ENCODE measurements at regions not wholly inside any gene's neighbourhood (a gene's known extent, or its start where the extent isn't known, plus 50 kb on each side); places are given as distances from the start of the nearest gene placed in this dataset.
A peak's percentile ranks its signal among the peaks of the same experiment; 100 is the strongest.

DNA sequence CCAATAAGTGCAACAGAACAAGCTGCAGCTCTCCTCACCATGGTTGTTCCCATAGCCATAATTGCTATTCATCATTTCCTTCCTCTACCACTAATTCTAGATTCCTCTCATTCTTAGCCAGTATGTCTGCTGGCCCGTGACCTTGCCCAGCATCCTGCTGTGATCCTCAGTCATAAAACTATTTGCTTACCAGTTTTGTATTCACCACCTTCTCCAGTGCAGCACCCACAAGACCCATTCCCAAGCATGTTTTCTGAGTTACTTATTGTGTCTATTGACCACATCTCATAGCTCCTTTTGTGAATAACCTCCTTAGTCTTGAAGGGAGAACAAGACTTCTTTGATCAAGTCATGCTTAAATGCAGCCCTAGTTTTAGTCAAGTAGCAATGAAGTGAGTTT, 488.0 kb upstream of the CTNND2 start:
- no peaks in the 10 kb centered on the region for H3K27me3 Mint-ChIP-seq
- ATAC-seq (replicated peaks) (no peak), DNase-seq (no peak)
- H3K9me3 Mint-ChIP-seq = peaks cover under 1 to 4% of the 10 kb centered on the region in 2 donors
- H3K27ac Mint-ChIP-seq = no peak overlapping the region
- no peak overlapping the region for H3K4me3 Mint-ChIP-seq
- H3K36me3 Mint-ChIP-seq (ENCODE audit: insufficient read depth) = no peaks in the 10 kb centered on the region
- no peaks in the 10 kb centered on the region for H3K4me1 Mint-ChIP-seq (ENCODE audit: low read depth in 2 of 2)

DNA sequence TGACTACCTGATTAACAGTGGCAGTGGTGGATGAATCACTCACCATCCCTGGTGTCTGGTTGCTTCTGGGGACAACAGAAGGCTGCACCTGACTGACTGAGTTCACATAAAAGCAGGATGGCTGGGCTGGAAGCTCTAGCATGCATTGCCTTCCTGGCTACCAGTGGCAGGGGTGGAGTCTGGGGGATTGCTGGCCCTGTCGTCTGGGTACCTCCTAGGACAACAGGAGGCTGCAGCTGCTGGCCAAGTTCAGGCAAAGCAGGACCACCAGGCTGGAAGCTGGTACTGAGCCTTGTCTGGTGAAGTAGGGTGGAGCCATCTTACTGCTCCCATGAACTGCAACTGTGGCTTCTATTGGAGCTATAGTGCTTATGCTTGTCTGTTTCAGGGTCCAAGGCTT, 480.8 kb upstream of the CTNND2 start:
- H3K4me1 Mint-ChIP-seq (ENCODE audit: low read depth in 2 of 2) = peaks cover 0 to 2% of the 10 kb centered on the region in 2 donors
- H3K36me3 Mint-ChIP-seq (ENCODE audit: insufficient read depth) = no peaks in the 10 kb centered on the region
- H3K27me3 Mint-ChIP-seq = no peaks in the 10 kb centered on the region
- DNase-seq = no peak
- ATAC-seq (replicated peaks) = no peak
- H3K27ac Mint-ChIP-seq = no peak overlapping the region
- no peak overlapping the region for H3K4me3 Mint-ChIP-seq
- peaks cover 7 to 41% of the 10 kb centered on the region in 2 donors for H3K9me3 Mint-ChIP-seq

DNA sequence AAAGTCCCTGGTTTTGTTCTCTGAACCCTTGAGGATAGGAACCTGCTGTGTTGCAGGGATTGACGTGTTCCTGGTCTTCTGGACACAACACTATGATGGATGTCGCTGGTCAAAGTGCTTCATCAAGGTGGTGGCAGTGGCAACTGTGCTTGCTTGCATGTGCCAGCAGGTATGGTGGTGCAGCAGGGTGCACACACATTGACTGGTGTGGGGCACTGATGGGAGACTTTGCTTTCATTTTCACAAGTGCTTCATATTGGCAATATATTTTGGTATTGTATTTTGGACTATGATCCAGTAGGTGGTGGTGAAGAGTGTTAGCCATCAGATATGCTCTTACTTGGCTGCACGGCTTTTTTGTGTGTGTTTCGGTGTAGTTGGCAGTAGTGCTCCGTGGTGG, 479.8 kb upstream of the CTNND2 start:
- H3K27ac Mint-ChIP-seq = no peak overlapping the region
- no peaks in the 10 kb centered on the region for H3K36me3 Mint-ChIP-seq (ENCODE audit: insufficient read depth)
- ATAC-seq (replicated peaks) (no peak), DNase-seq (no peak)
- H3K27me3 Mint-ChIP-seq = no peaks in the 10 kb centered on the region
- H3K9me3 Mint-ChIP-seq = peaks cover 7 to 41% of the 10 kb centered on the region in 2 donors
- peaks cover 0 to 2% of the 10 kb centered on the region in 2 donors for H3K4me1 Mint-ChIP-seq (ENCODE audit: low read depth in 2 of 2)
- no peak overlapping the region for H3K4me3 Mint-ChIP-seq

DNA sequence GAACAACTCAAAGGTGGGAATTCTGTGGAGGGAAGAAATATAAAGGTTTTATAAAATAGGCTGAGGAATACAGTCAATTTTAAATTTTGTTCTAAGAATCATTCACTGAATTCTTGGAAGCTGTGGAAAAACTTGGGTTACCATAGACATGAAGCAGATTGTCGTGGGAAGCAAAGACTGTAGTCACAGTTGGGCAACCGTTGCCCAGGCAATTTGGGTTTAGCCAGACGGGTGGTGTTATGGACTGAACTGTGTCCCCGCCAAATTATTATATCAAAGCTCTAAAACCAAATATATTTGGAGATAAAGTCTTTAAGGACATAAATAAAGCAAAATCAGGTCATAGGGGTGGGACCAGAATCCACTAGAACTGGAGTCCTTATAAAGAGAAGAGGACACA, 463.7 kb upstream of the CTNND2 start:
- no peak overlapping the region for H3K4me3 Mint-ChIP-seq
- H3K27me3 Mint-ChIP-seq = no peaks in the 10 kb centered on the region
- no peaks in the 10 kb centered on the region for H3K36me3 Mint-ChIP-seq (ENCODE audit: insufficient read depth)
- H3K9me3 Mint-ChIP-seq = peaks cover 0 to 5% of the 10 kb centered on the region in 2 donors
- no peaks in the 10 kb centered on the region for H3K4me1 Mint-ChIP-seq (ENCODE audit: low read depth in 2 of 2)
- DNase-seq = no peak
- no peak overlapping the region for H3K27ac Mint-ChIP-seq
- ATAC-seq (replicated peaks) = no peak

GRCh38 chr5:12360218-12360617, 456.0 kb upstream of the CTNND2 start:
- no peaks in the 10 kb centered on the region for H3K4me1 Mint-ChIP-seq (ENCODE audit: low read depth in 2 of 2)
- H3K9me3 Mint-ChIP-seq = peaks cover 3 to 16% of the 10 kb centered on the region in 2 donors
- ATAC-seq (replicated peaks) (no peak), DNase-seq (no peak)
- H3K4me3 Mint-ChIP-seq = no peak overlapping the region
- H3K27ac Mint-ChIP-seq = no peak overlapping the region
- H3K36me3 Mint-ChIP-seq (ENCODE audit: insufficient read depth) = no peaks in the 10 kb centered on the region
- H3K27me3 Mint-ChIP-seq = no peaks in the 10 kb centered on the region

DNA sequence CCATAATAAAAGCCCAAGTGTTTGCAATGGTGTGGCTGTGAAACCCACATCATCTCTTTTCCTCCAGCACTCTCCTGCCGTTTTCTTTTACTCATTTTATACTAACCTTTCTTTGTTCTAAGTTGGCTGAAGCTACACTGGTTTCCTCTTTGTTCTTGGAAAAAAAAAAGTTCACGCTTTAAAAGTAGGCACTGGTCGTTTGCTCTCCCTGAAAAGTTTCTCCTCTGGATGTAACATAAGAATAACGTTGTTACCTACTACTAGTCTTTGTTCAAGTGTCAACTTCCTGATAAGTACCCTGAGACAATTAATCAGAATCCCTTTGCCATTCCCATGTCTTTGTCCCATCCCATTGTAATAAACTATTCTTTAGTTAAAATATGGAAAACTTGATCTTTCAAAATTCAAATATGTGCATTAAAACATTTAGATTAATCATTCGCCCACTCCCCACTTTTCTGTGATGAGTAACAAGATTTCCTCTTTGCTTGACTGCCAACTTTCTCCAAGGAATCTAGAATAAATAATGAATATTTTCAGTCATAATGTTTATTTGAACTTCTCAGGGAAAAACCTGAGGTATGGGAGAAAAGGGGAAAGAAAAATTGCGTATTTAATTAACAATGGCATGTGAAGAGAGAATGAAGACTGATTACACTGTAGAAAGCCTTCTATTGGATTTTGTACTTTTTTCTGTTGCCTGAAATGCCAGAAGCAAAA, 454.3 kb upstream of the CTNND2 start:
- H3K4me3 Mint-ChIP-seq = no peak overlapping the region
- H3K27ac Mint-ChIP-seq = no peak overlapping the region
- no peaks in the 10 kb centered on the region for H3K4me1 Mint-ChIP-seq (ENCODE audit: low read depth in 2 of 2)
- H3K36me3 Mint-ChIP-seq (ENCODE audit: insufficient read depth) = no peaks in the 10 kb centered on the region
- DNase-seq (no peak), ATAC-seq (replicated peaks) (no peak)
- H3K27me3 Mint-ChIP-seq = no peaks in the 10 kb centered on the region
- H3K9me3 Mint-ChIP-seq = peaks cover 6 to 24% of the 10 kb centered on the region in 2 donors

DNA sequence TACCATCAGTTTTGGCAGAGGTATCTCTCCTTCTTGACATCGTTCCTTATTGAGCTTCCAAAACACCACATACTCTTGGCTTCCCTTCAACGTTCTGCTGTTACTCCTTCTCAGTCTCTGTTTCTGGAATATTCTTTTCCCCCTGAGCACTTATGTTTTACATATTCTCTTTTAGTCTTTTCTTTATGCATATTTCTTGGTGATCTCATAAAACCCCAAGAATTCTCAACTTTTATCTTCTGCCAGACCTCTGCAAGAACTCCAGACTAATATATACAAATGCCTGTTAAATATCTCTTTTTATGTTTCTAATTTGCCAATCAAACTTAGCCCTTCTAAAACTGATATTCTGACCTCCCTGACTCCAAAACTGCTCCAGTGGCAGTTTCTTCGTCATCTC, 453.4 kb upstream of the CTNND2 start:
- H3K9me3 Mint-ChIP-seq = peaks cover 6 to 24% of the 10 kb centered on the region in 2 donors
- no peak for DNase-seq
- no peaks in the 10 kb centered on the region for H3K4me1 Mint-ChIP-seq (ENCODE audit: low read depth in 2 of 2)
- no peaks in the 10 kb centered on the region for H3K36me3 Mint-ChIP-seq (ENCODE audit: insufficient read depth)
- H3K27me3 Mint-ChIP-seq = no peaks in the 10 kb centered on the region
- no peak overlapping the region for H3K27ac Mint-ChIP-seq
- no peak overlapping the region for H3K4me3 Mint-ChIP-seq
- ATAC-seq (replicated peaks) = no peak

GRCh38 chr5:12354686-12355085, 450.4 kb upstream of the CTNND2 start:
- H3K27ac Mint-ChIP-seq = no peak overlapping the region
- ATAC-seq (replicated peaks) (no peak), DNase-seq (no peak)
- H3K4me1 Mint-ChIP-seq (ENCODE audit: low read depth in 2 of 2) = no peaks in the 10 kb centered on the region
- H3K36me3 Mint-ChIP-seq (ENCODE audit: insufficient read depth) = no peaks in the 10 kb centered on the region
- no peak overlapping the region for H3K4me3 Mint-ChIP-seq
- H3K27me3 Mint-ChIP-seq = no peaks in the 10 kb centered on the region
- H3K9me3 Mint-ChIP-seq = peaks cover 8 to 24% of the 10 kb centered on the region in 2 donors

GRCh38 chr5:12343558-12343957, 439.3 kb upstream of the CTNND2 start:
- no peaks in the 10 kb centered on the region for H3K4me1 Mint-ChIP-seq (ENCODE audit: low read depth in 2 of 2)
- ATAC-seq (replicated peaks) (no peak), DNase-seq (no peak)
- H3K27me3 Mint-ChIP-seq = no peaks in the 10 kb centered on the region
- peaks cover 0 to 5% of the 10 kb centered on the region in 2 donors for H3K9me3 Mint-ChIP-seq
- no peak overlapping the region for H3K4me3 Mint-ChIP-seq
- H3K27ac Mint-ChIP-seq = no peak overlapping the region
- H3K36me3 Mint-ChIP-seq (ENCODE audit: insufficient read depth) = no peaks in the 10 kb centered on the region

- Mint-ChIP-seq H3K9me3 (peaks cover 0 to 5% of the 10 kb centered on the region in 2 donors), H3K36me3 (ENCODE audit: insufficient read depth) (no peaks in the 10 kb centered on the region), H3K27ac (no peak overlapping the region), H3K4me3 (no peak overlapping the region), H3K4me1 (ENCODE audit: low read depth in 2 of 2) (no peaks in the 10 kb centered on the region), H3K27me3 (no peaks in the 10 kb centered on the region)
- ATAC-seq (replicated peaks) (no peak), DNase-seq (no peak)
Measured at GRCh38 chr5:12335938-12336337, 431.7 kb upstream of the CTNND2 start.

GRCh38 chr5:12332480-12332879, 428.2 kb upstream of the CTNND2 start:
- no peak for ATAC-seq (replicated peaks)
- H3K27ac Mint-ChIP-seq = peak overlapping the region in 1 of 2 donors; percentile 16

GRCh38 chr5:12330993-12331588, 426.8 kb upstream of the CTNND2 start:
- Mint-ChIP-seq H3K27ac (no peak overlapping the region), H3K9me3 (peaks cover 8 to 10% of the 10 kb centered on the region in 2 donors), H3K27me3 (no peaks in the 10 kb centered on the region), H3K4me3 (no peak overlapping the region), H3K4me1 (ENCODE audit: low read depth in 2 of 2) (no peaks in the 10 kb centered on the region), H3K36me3 (ENCODE audit: insufficient read depth) (no peaks in the 10 kb centered on the region)
- no peak for DNase-seq
- no peak for ATAC-seq (replicated peaks)

More at GRCh38 chr5:12332480-12332879, 428.2 kb upstream of the CTNND2 start:
- Mint-ChIP-seq H3K36me3 (ENCODE audit: insufficient read depth) (no peaks in the 10 kb centered on the region), H3K4me3 (no peak overlapping the region), H3K4me1 (ENCODE audit: low read depth in 2 of 2) (no peaks in the 10 kb centered on the region), H3K27me3 (no peaks in the 10 kb centered on the region), H3K9me3 (peaks cover 0 to 5% of the 10 kb centered on the region in 2 donors)
- DNase-seq = no peak

- Mint-ChIP-seq H3K4me1 (ENCODE audit: low read depth in 2 of 2) (no peaks in the 10 kb centered on the region), H3K36me3 (ENCODE audit: insufficient read depth) (no peaks in the 10 kb centered on the region), H3K27me3 (no peaks in the 10 kb centered on the region), H3K4me3 (no peak overlapping the region), H3K9me3 (peaks cover 8 to 10% of the 10 kb centered on the region in 2 donors), H3K27ac (no peak overlapping the region)
- DNase-seq (no peak), ATAC-seq (replicated peaks) (no peak)
Measured at GRCh38 chr5:12330381-12330780, 426.1 kb upstream of the CTNND2 start.

DNA sequence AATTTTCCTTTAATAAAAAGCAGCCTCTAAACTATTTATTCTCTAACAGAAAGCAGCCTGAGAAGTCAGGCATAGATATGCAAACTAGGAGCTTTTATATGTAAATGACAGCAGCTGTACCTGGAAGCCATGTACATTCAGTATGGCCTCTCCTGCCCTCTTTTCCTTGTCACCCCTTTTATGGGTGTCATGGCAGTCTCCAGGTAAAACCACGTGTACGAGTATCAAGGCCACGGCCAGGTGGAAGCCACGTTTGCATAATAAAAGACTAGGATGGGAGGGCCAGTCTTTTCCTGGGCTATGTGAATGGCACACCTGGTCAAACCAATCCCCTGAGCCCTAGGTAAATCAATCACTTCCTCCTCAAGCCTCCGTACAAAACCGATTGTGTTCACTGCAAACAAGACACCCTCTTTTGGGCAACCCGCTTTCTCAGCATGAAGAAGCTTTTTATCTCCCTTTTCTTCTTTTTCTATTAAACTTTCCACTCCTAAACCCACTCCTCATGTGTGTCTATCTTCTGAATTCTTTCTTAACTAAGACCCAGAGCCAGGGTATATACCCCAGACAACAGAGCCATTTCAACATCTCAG, 419.5 kb upstream of the CTNND2 start:
- Mint-ChIP-seq H3K27me3 (no peaks in the 10 kb centered on the region), H3K4me1 (ENCODE audit: low read depth in 2 of 2) (no peaks in the 10 kb centered on the region), H3K27ac (no peak overlapping the region), H3K9me3 (peaks cover 9 to 14% of the 10 kb centered on the region in 2 donors), H3K4me3 (no peak overlapping the region), H3K36me3 (ENCODE audit: insufficient read depth) (no peaks in the 10 kb centered on the region)
- no peak for ATAC-seq (replicated peaks)
- DNase-seq = no peak
